HepG2 (cell line): ENCODE measurements at regions not wholly inside any gene's neighbourhood (a gene's known extent, or its start where the extent isn't known, plus 50 kb on each side); places are given as distances from the start of the nearest gene placed in this dataset.

Experiments
- GLI4 ChIP-seq: sonication (generic); formaldehyde crosslinking; IDR thresholded peaks from 2 replicates; pipeline ENCODE4 v1.5.1; 2020; ENCODE audit warnings: missing genetic modification reagents, mild to moderate bottlenecking, moderate library complexity, borderline replicate concordance
- KAT2B ChIP-seq: fragments of 150-350 bp; IDR thresholded peaks from 2 replicates; pipeline ENCODE4 v1.6.1; 2014; ENCODE audit warnings: low read depth, low read length, borderline replicate concordance
- ZNF639 ChIP-seq: conservative IDR thresholded peaks from 2 replicates; pipeline ENCODE4 v1.6.1; 2018; ENCODE audit warnings: missing genetic modification reagents
- ZNF740 ChIP-seq: sonication (generic); formaldehyde crosslinking; IDR thresholded peaks from 2 replicates; pipeline ENCODE4 v1.4.0; 2020; ENCODE audit warnings: missing genetic modification reagents

- TF ChIP-seq ZNF639 (no peak), GLI4 (CRISPR knock-in tag) (no peak), ZNF740 (CRISPR knock-in tag) (no peak), KAT2B (no peak)
Observed at GRCh38 chr17:70544317-70544716, 375.0 kb downstream of the KCNJ2 start.
